ENCODE measurements at regions not wholly inside any gene's neighbourhood (a gene's known extent, or its start where the extent isn't known, plus 50 kb on each side); places are given as distances from the start of the nearest gene placed in this dataset.

- peak; percentile 17 for DNase-seq (ENCODE audit: low read depth)
- TF ChIP-seq, protein P1, sequence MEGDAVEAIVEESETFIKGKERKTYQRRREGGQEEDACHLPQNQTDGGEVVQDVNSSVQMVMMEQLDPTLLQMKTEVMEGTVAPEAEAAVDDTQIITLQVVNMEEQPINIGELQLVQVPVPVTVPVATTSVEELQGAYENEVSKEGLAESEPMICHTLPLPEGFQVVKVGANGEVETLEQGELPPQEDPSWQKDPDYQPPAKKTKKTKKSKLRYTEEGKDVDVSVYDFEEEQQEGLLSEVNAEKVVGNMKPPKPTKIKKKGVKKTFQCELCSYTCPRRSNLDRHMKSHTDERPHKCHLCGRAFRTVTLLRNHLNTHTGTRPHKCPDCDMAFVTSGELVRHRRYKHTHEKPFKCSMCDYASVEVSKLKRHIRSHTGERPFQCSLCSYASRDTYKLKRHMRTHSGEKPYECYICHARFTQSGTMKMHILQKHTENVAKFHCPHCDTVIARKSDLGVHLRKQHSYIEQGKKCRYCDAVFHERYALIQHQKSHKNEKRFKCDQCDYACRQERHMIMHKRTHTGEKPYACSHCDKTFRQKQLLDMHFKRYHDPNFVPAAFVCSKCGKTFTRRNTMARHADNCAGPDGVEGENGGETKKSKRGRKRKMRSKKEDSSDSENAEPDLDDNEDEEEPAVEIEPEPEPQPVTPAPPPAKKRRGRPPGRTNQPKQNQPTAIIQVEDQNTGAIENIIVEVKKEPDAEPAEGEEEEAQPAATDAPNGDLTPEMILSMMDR (conservative IDR thresholded peaks at IDR 0.05; ENCODE audit: control insufficient read depth, insufficient read depth, low read depth, low read length), result no peak
- H3K4me3 ChIP-seq (ENCODE audit: control insufficient read depth, low read depth, low read length), result no peak overlapping the region
Measured at GRCh38 chr18:37712776-37713175, 147.2 kb upstream of the CELF4 start.

DNA sequence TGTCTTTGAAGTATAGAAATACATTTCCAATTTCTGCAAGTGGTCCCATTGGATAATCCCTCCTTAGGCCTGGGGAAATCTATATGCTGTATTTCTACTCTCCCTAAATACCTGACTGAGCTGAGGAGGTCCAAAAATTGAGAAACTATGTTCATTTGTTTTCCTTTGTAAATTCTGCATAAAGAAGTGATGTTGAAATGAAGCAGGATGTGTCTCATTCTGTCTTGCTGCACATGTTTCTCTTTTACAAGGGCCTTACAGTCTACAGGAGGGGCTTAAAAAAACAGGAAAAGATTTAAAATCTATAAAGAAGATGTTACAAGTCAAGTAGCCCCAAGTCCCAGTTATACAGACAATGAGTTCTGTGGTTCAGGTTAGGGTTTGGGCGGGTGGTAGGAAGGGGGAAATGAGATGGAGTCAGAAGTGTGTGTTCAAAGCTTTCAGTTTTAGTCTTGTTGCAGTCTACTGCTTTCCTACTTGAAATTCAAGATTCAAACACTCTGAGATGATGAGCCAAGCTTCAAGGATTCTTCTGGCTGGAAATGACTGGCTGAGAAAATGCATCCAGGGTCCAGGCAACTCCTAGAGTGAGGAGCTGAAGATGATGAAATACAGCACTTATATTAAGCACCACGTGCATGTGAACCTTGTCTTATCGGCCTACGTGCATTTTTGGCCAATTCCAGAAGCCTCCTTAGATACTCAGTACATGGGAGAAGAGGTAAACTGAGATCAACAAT lies 146.3 kb upstream of the CELF4 start:
- DNase-seq (ENCODE audit: low read depth), result no peak
- TF ChIP-seq, protein P1 (conservative IDR thresholded peaks at IDR 0.05; ENCODE audit: control insufficient read depth, insufficient read depth, low read depth, low read length), result no peak
- no peak overlapping the region for H3K4me3 ChIP-seq (ENCODE audit: control insufficient read depth, low read depth, low read length)

DNA sequence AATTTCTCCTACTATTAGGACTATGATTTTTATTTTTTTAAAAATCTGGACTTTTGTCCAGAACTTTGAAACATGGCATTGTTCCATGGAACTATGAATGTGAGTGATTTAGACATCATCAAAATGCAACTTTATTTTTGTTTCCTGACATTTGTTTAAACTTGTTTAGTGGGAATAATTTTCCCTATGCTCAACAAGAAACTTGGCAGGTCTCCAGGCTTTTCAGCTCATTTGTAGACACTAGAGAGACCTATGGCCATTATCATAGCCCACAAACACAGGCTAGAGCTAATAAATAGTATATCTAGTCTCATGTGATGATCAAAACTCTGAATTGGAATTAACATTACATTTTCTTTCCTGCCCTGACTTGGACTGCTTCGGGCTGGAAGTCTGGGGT lies 145.1 kb upstream of the CELF4 start:
- H3K4me3 ChIP-seq (ENCODE audit: control insufficient read depth, low read depth, low read length), result no peak overlapping the region
- no peak for DNase-seq (ENCODE audit: low read depth)
- TF ChIP-seq, protein P1 (conservative IDR thresholded peaks at IDR 0.05; ENCODE audit: control insufficient read depth, insufficient read depth, low read depth, low read length), result no peak

- no peak overlapping the region for H3K4me3 ChIP-seq (ENCODE audit: control insufficient read depth, low read depth, low read length)
- TF ChIP-seq, protein P1 (conservative IDR thresholded peaks at IDR 0.05; ENCODE audit: control insufficient read depth, insufficient read depth, low read depth, low read length), result no peak
- DNase-seq (ENCODE audit: low read depth), result no peak
Measured at GRCh38 chr18:37709740-37710139, 144.1 kb upstream of the CELF4 start.

- no peak for DNase-seq (ENCODE audit: low read depth)
- TF ChIP-seq, protein P1 (conservative IDR thresholded peaks at IDR 0.05; ENCODE audit: control insufficient read depth, insufficient read depth, low read depth, low read length), result no peak
- no peak overlapping the region for H3K4me3 ChIP-seq (ENCODE audit: control insufficient read depth, low read depth, low read length)
Measured at GRCh38 chr18:37705016-37705415, 139.4 kb upstream of the CELF4 start.

- H3K4me3 ChIP-seq (ENCODE audit: control insufficient read depth, low read depth, low read length), result no peak overlapping the region
- TF ChIP-seq, protein P1 (conservative IDR thresholded peaks at IDR 0.05; ENCODE audit: control insufficient read depth, insufficient read depth, low read depth, low read length), result no peak
- no peak for DNase-seq (ENCODE audit: low read depth)
Measured at GRCh38 chr18:37702841-37703240, 137.2 kb upstream of the CELF4 start.

Data from fibroblast of mammary gland (primary cell).